ENCODE measurements at regions not wholly inside any gene's neighbourhood (a gene's known extent, or its start where the extent isn't known, plus 50 kb on each side); places are given as distances from the start of the nearest gene placed in this dataset.

- DNase-seq, result no peak
These were observed 303.1 kb upstream of the RUNX1 start for GRCh38 chr21:35352066-35352770.

- DNase-seq, result no peak
These were observed 302.3 kb upstream of the RUNX1 start for GRCh38 chr21:35351434-35351833.

- no peak for DNase-seq
These were observed 301.9 kb upstream of the RUNX1 start for GRCh38 chr21:35350965-35351364.

GRCh38 chr21:35349376-35350080 lies 300.4 kb upstream of the RUNX1 start:
- DNase-seq, result no peak

- DNase-seq, result no peak
These were observed 299.6 kb upstream of the RUNX1 start for GRCh38 chr21:35348686-35349085.

- DNase-seq, result no peak
These were observed 297.6 kb upstream of the RUNX1 start for GRCh38 chr21:35346697-35347096.

- no peak for DNase-seq
These were observed 296.9 kb upstream of the RUNX1 start for GRCh38 chr21:35345954-35346353.

GRCh38 chr21:35344582-35344981 lies 295.5 kb upstream of the RUNX1 start:
- no peak for DNase-seq

- no peak for DNase-seq
These were observed 294.1 kb upstream of the RUNX1 start for GRCh38 chr21:35343046-35343819.

GRCh38 chr21:35342440-35342839 lies 293.3 kb upstream of the RUNX1 start:
- DNase-seq, result no peak

GRCh38 chr21:35340273-35340672 lies 291.2 kb upstream of the RUNX1 start:
- no peak for DNase-seq

GRCh38 chr21:35338881-35339632 lies 290.0 kb upstream of the RUNX1 start:
- no peak for DNase-seq

GRCh38 chr21:35338281-35338680 lies 289.2 kb upstream of the RUNX1 start:
- no peak for DNase-seq

- DNase-seq, result no peak
These were observed 288.5 kb upstream of the RUNX1 start for GRCh38 chr21:35337573-35337972.

GRCh38 chr21:35336534-35336933 lies 287.4 kb upstream of the RUNX1 start:
- no peak for DNase-seq

GRCh38 chr21:35335951-35336446 lies 286.9 kb upstream of the RUNX1 start:
- DNase-seq, result no peak

GRCh38 chr21:35333831-35334618 lies 284.9 kb upstream of the RUNX1 start:
- DNase-seq, result no peak

- no peak for DNase-seq
These were observed 283.8 kb upstream of the RUNX1 start for GRCh38 chr21:35332841-35333426.

- DNase-seq, result no peak
These were observed 281.0 kb upstream of the RUNX1 start for GRCh38 chr21:35329940-35330660.

GRCh38 chr21:35328856-35329455 lies 279.9 kb upstream of the RUNX1 start:
- no peak for DNase-seq

- DNase-seq, result no peak
These were observed 277.6 kb upstream of the RUNX1 start for GRCh38 chr21:35326677-35327076.

Measured in NCI-H82 (cell line).